ENCODE measurements at regions not wholly inside any gene's neighbourhood (a gene's known extent, or its start where the extent isn't known, plus 50 kb on each side); places are given as distances from the start of the nearest gene placed in this dataset.

DNA sequence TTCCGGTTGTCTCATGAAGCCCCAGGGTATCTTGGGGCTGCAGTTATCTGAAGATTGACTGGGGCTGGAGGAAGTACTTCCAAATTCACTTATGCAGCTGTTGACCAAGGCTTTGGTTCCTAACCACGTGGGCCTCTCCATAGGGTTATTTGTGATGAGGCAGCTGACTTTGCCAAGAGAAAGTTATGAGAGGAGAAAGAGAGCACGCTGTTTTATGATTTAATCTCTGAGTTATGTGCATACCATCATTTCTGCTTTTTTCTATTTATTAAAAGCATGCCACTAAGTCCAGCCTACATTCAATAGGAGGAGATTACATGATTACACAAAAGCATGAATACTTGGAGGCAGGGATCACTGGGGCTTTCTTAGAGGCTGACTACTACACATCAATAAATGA, 215.5 kb downstream of the NHLRC3 start:
- H3K36me3 ChIP-seq = no peaks in the 10 kb centered on the region
- intact Hi-C loops (cut with DNase I) = no loop called here
- DNase-seq = no peak
- H3K4me1 ChIP-seq = no peaks in the 10 kb centered on the region
- H3K27ac ChIP-seq = no peak overlapping the region
- H3K9me3 ChIP-seq = no peaks in the 10 kb centered on the region
- no peak overlapping the region for H3K4me3 ChIP-seq
- no peaks in the 10 kb centered on the region for H3K27me3 ChIP-seq
- no peak for ATAC-seq
- TF ChIP-seq, protein P1, sequence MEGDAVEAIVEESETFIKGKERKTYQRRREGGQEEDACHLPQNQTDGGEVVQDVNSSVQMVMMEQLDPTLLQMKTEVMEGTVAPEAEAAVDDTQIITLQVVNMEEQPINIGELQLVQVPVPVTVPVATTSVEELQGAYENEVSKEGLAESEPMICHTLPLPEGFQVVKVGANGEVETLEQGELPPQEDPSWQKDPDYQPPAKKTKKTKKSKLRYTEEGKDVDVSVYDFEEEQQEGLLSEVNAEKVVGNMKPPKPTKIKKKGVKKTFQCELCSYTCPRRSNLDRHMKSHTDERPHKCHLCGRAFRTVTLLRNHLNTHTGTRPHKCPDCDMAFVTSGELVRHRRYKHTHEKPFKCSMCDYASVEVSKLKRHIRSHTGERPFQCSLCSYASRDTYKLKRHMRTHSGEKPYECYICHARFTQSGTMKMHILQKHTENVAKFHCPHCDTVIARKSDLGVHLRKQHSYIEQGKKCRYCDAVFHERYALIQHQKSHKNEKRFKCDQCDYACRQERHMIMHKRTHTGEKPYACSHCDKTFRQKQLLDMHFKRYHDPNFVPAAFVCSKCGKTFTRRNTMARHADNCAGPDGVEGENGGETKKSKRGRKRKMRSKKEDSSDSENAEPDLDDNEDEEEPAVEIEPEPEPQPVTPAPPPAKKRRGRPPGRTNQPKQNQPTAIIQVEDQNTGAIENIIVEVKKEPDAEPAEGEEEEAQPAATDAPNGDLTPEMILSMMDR (IDR thresholded peaks at IDR 0.05) = no peak

DNA sequence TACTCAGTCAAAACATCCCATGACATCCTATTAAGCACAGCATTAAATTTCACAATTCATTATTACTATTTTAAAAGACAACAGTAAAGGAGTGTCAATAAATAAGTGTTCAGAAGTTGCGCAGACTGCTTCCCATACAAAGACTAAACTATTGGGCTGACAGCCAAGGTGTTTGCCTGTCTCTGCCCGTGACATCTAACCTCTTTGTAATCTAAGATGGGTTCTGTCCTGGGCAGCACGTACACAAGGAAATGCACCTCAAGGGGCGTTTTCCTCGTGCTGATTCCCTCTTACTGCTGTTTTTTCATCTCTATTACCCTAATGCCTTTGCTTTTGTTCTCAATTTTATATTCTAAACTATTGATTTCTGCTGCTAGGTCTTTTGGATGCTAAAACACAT, 216.3 kb downstream of the NHLRC3 start:
- H3K27ac ChIP-seq = no peak overlapping the region
- H3K9me3 ChIP-seq = no peaks in the 10 kb centered on the region
- intact Hi-C loops (cut with DNase I) = no loop called here
- H3K4me3 ChIP-seq = no peak overlapping the region
- no peaks in the 10 kb centered on the region for H3K27me3 ChIP-seq
- DNase-seq (no peak), ATAC-seq (no peak)
- no peaks in the 10 kb centered on the region for H3K4me1 ChIP-seq
- TF ChIP-seq, protein P1 (IDR thresholded peaks at IDR 0.05) = no peak
- no peaks in the 10 kb centered on the region for H3K36me3 ChIP-seq

GRCh38 chr13:39257642-39258041, 219.4 kb downstream of the NHLRC3 start:
- H3K9me3 ChIP-seq = no peaks in the 10 kb centered on the region
- H3K4me3 ChIP-seq = no peak overlapping the region
- H3K27me3 ChIP-seq = no peaks in the 10 kb centered on the region
- DNase-seq (no peak), ATAC-seq (no peak)
- no peak overlapping the region for H3K27ac ChIP-seq
- TF ChIP-seq, protein P1 (IDR thresholded peaks at IDR 0.05) = no peak
- intact Hi-C loops (cut with DNase I) = no loop called here
- no peaks in the 10 kb centered on the region for H3K36me3 ChIP-seq
- peaks cover under 1% of the 10 kb centered on the region for H3K4me1 ChIP-seq

- H3K4me3 ChIP-seq = no peak overlapping the region
- TF ChIP-seq, protein P1 (IDR thresholded peaks at IDR 0.05) = no peak
- H3K9me3 ChIP-seq = no peaks in the 10 kb centered on the region
- intact Hi-C loops (cut with DNase I) = loop anchor here (10.0 kb wide), 1 partner anchor 115 kb away; no protein-coding TSS in a partner anchor
- no peaks in the 10 kb centered on the region for H3K36me3 ChIP-seq
- peaks cover 3% of the 10 kb centered on the region for H3K4me1 ChIP-seq
- no peaks in the 10 kb centered on the region for H3K27me3 ChIP-seq
- H3K27ac ChIP-seq = no peak overlapping the region
- DNase-seq (no peak), ATAC-seq (no peak)
These were observed 221.3 kb downstream of the NHLRC3 start for GRCh38 chr13:39259371-39260140.

DNA sequence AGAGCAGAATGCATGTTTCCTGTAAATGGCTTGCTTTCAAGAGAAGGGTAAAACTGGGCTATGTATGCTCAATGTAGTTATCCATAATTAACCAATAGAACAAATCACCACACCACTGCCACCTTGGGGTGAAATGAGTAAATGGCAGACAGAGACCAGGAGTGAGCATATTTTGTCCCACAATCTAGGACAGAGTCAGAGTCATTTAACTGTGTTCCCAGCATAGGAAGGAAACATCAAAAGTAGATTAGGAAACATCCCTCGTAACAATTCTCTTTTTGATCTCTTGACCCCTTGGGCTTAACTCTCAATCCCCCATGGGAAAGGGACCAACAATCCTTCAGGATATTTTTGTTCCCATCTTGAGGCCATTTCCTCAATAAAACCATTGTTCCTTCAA, 224.8 kb downstream of the NHLRC3 start:
- no peak overlapping the region for H3K27ac ChIP-seq
- ATAC-seq = peak; percentile 85
- no peaks in the 10 kb centered on the region for H3K9me3 ChIP-seq
- no peak overlapping the region for H3K4me3 ChIP-seq
- H3K36me3 ChIP-seq = no peaks in the 10 kb centered on the region
- no peaks in the 10 kb centered on the region for H3K27me3 ChIP-seq
- intact Hi-C loops (cut with DNase I) = loop anchor here (10.0 kb wide), 1 partner anchor 118 kb away; no protein-coding TSS in a partner anchor
- H3K4me1 ChIP-seq = peaks cover 3% of the 10 kb centered on the region
- TF ChIP-seq, protein P1 (IDR thresholded peaks at IDR 0.05) = peak; percentile 70
- DNase-seq = no peak

Measured in upper lobe of right lung (tissue), 1 donor.